T-cell (primary cell): ENCODE measurements at regions not wholly inside any gene's neighbourhood (a gene's known extent, or its start where the extent isn't known, plus 50 kb on each side); places are given as distances from the start of the nearest gene placed in this dataset.

Source experiments
- ATAC-seq, 4 experiments: fragments of 200-7000 bp in 3 of 4; fragments of 150-1000 bp in 1 of 4; cut with Tn5 transposase; replicated peaks in 1 of 4; 1 replicate in 3 of 4; 2 replicates in 1 of 4; pipeline ENCODE4 v1.10.0; 2021; ENCODE audit warnings: moderate library complexity in 3 of 4, mild to moderate bottlenecking in 2 of 4, moderate number of reproducible peaks in 1 of 4
- CTCF ChIA-PET, 2 donors: fragments of 300-600 bp; sonication (Branson Sonifier 250); formaldehyde crosslinking; loops; one replicate each; lab custom pipeline; 2022; ENCODE audit warnings: antibody characterized with exemption in 2 of 2; lab: Charles Lee
- POLR2A ChIA-PET, 2 donors: fragments of 300-600 bp; sonication (Branson Sonifier 250); formaldehyde crosslinking; loops; one replicate each; lab custom pipeline; 2022; ENCODE audit warnings: antibody characterized with exemption in 2 of 2; lab: Charles Lee
- DNase-seq, 35 experiments: peaks; one replicate each; pipeline versions ENCODE4 v3.0.0 to v3.0.0-alpha.2; 2013 to 2023
- H3K27ac ChIP-seq: one replicate; pipeline ENCODE4 v1.5.1; 2013; ENCODE audit warnings: low read length
- H3K27me3 ChIP-seq, 2 experiments: replicated peaks in 1 of 2; 1 replicate in 1 of 2; 2 replicates in 1 of 2; pipeline versions ENCODE4 v1.6.1 to v1.7.0; 2013; ENCODE audit warnings: low read length in 1 of 2, mixed read lengths in 1 of 2; ENCODE audit not compliant: control insufficient read depth in 2 of 2, insufficient read depth in 2 of 2; ENCODE audit errors: extremely low read depth in 1 of 2
- H3K36me3 ChIP-seq, 2 donors: 1 replicate in 1 of 2; 2 replicates in 1 of 2; pipeline versions ENCODE4 v1.6.1 to v1.7.0; 2013; ENCODE audit warnings: low read length in 1 of 2; ENCODE audit not compliant: control insufficient read depth in 2 of 2, insufficient read depth in 1 of 2; ENCODE audit errors: extremely low read depth in 1 of 2
- H3K4me1 ChIP-seq, 2 experiments: 1 replicate in 1 of 2; 2 replicates in 1 of 2; pipeline versions ENCODE4 v1.6.1 to v1.7.0; 2013; ENCODE audit warnings: low read length in 2 of 2, mixed read lengths in 1 of 2; ENCODE audit not compliant: insufficient read depth in 2 of 2, control insufficient read depth in 1 of 2; ENCODE audit errors: extremely low read depth in 1 of 2
- H3K4me3 ChIP-seq, 2 donors: 1 replicate in 1 of 2; 2 replicates in 1 of 2; pipeline versions ENCODE4 v1.5.1 to v1.7.0; 2013; ENCODE audit warnings: mild to moderate bottlenecking in 2 of 2, low read length in 1 of 2, moderate library complexity in 1 of 2; ENCODE audit not compliant: control insufficient read depth in 1 of 2; ENCODE audit errors: extremely low read depth in 1 of 2
- H3K9me3 ChIP-seq: 2 replicates; pipeline ENCODE4 v1.7.0; 2013
- H3K27ac Mint-ChIP-seq, 2 donors: one replicate each; pipeline ENCODE4 v1.8.0; 2020 to 2021; ENCODE audit warnings: mild to moderate bottlenecking in 2 of 2, mixed read lengths in 2 of 2
- H3K27me3 Mint-ChIP-seq, 2 donors: one replicate each; pipeline ENCODE4 v1.8.0; 2021 to 2022; ENCODE audit warnings: mixed read lengths in 2 of 2
- H3K36me3 Mint-ChIP-seq: one replicate; pipeline ENCODE4 v1.8.0; 2021; ENCODE audit warnings: mixed read lengths
- H3K4me1 Mint-ChIP-seq, 3 donors: one replicate each; pipeline ENCODE4 v1.8.0; 2020 to 2022; ENCODE audit warnings: mixed read lengths in 3 of 3, mild to moderate bottlenecking in 1 of 3
- H3K4me3 Mint-ChIP-seq, 3 donors: one replicate each; pipeline ENCODE4 v1.8.0; 2020 to 2022; ENCODE audit warnings: mild to moderate bottlenecking in 3 of 3, mixed read lengths in 3 of 3, moderate library complexity in 3 of 3
- H3K9me3 Mint-ChIP-seq, 3 donors: one replicate each; pipeline ENCODE4 v1.8.0; 2020 to 2022; ENCODE audit warnings: mixed read lengths in 3 of 3
- WGBS: methylation state at CpG from one replicate; pipeline ENCODE4 v1.1.5; 2013; ENCODE audit warnings: missing lambda C conversion rate; ENCODE audit not compliant: insufficient coverage; 5-methylcytosine and 5-hydroxymethylcytosine counted together

DNA sequence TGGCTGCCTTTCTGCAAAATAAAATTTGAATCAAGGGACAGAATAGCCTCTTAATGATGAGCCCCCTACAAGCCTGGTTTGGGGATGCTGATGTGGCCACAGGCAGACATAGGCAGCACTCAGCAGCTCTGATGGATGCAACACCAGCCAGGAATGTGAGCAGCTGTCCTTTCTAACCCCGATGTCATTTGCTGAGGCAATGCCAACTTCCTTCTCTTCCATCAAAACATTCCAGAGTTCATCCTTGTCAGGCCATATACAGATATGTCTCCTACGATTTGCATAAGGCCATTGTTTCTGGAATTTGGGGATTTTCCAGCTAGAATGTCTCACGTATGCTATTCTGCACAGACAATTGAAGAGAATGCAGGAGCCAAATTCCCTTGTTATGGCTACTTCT is 52.1 kb upstream of the MYOCD start:
- ChIA-PET CTCF (no interaction called here), POLR2A (no interaction called here)
- Mint-ChIP-seq H3K4me3 (no peak overlapping the region), H3K36me3 (no peaks in the 10 kb centered on the region), H3K9me3 (peaks cover 0 to 23% (median 8%) of the 10 kb centered on the region in 3 donors), H3K4me1 (no peaks in the 10 kb centered on the region), H3K27ac (no peak overlapping the region), H3K27me3 (no peaks in the 10 kb centered on the region)
- Histone ChIP-seq H3K9me3 (no peaks in the 10 kb centered on the region), H3K27ac (no peak overlapping the region), H3K4me1 (no peaks in the 10 kb centered on the region), H3K36me3 (no peaks in the 10 kb centered on the region), H3K27me3 (no peaks in the 10 kb centered on the region), H3K4me3 (no peak overlapping the region)
- ATAC-seq, result no peak
- DNase-seq, result no peak
- 72% methylated on average over 3 of the region's 3 CpGs for WGBS
